Parathyroid adenoma (tissue), 2 donors: ENCODE measurements at regions not wholly inside any gene's neighbourhood (a gene's known extent, or its start where the extent isn't known, plus 50 kb on each side); places are given as distances from the start of the nearest gene placed in this dataset.

Source experiments
- H2AFZ ChIP-seq: fragments of 300-600 bp; sonication (generic); one replicate; pipeline ENCODE4 v1.7.0; 2017; ENCODE audit warnings: antibody characterized with exemption, mild to moderate bottlenecking
- H3K27ac ChIP-seq: fragments of 300-600 bp; sonication (generic); one replicate; pipeline ENCODE4 v1.7.0; 2017
- H3K27me3 ChIP-seq: fragments of 300-600 bp; sonication (generic); one replicate; pipeline ENCODE4 v1.7.0; 2017; ENCODE audit warnings: low read length; ENCODE audit not compliant: control insufficient read depth, insufficient read depth
- H3K36me3 ChIP-seq: fragments of 300-600 bp; sonication (generic); one replicate; pipeline ENCODE4 v1.7.0; 2017; ENCODE audit warnings: low read length; ENCODE audit not compliant: control insufficient read depth, insufficient read depth
- H3K4me1 ChIP-seq: fragments of 300-600 bp; sonication (generic); one replicate; pipeline ENCODE4 v1.7.0; 2017; ENCODE audit warnings: control low read depth
- H3K4me2 ChIP-seq: fragments of 300-600 bp; sonication (generic); one replicate; pipeline ENCODE4 v1.7.0; 2017; ENCODE audit warnings: low read length
- H3K4me3 ChIP-seq: fragments of 300-600 bp; sonication (generic); one replicate; pipeline ENCODE4 v1.7.0; 2017; ENCODE audit warnings: low read depth, low read length
- H3K79me2 ChIP-seq: fragments of 300-600 bp; sonication (generic); one replicate; pipeline ENCODE4 v1.7.0; 2017; ENCODE audit warnings: control low read depth
- H3K9ac ChIP-seq: fragments of 300-600 bp; sonication (generic); one replicate; pipeline ENCODE4 v1.7.0; 2017; ENCODE audit warnings: mild to moderate bottlenecking
- H3K9me3 ChIP-seq: fragments of 300-600 bp; sonication (generic); one replicate; pipeline ENCODE4 v1.7.0; 2017; ENCODE audit warnings: low read length; ENCODE audit not compliant: control insufficient read depth
- CTCF ChIP-seq: fragments of 300-600 bp; sonication (generic); IDR thresholded peaks from one replicate; pipeline ENCODE4 v1.7.0; 2017; ENCODE audit warnings: antibody characterized with exemption, mild to moderate bottlenecking
- donor health status: primary hyperparathyroidism.

- Histone ChIP-seq H3K4me2 (no peak overlapping the region), H3K27ac (no peak overlapping the region), H3K4me1 (no peaks in the 10 kb centered on the region), H3K36me3 (no peaks in the 10 kb centered on the region), H3K9me3 (no peaks in the 10 kb centered on the region), H3K27me3 (no peaks in the 10 kb centered on the region), H3K9ac (no peak overlapping the region), H3K79me2 (no peaks in the 10 kb centered on the region), H2AFZ (no peak overlapping the region), H3K4me3 (no peak overlapping the region)
- TF ChIP-seq CTCF = no peak
These were observed 162.0 kb downstream of the EFNB2 start for GRCh38 chr13:106373304-106373988.

GRCh38 chr13:106372199-106373155, 163.0 kb downstream of the EFNB2 start:
- H3K4me2 ChIP-seq = no peak overlapping the region
- TF ChIP-seq CTCF = no peak
- no peaks in the 10 kb centered on the region for H3K79me2 ChIP-seq
- H3K9me3 ChIP-seq = no peaks in the 10 kb centered on the region
- H3K4me3 ChIP-seq = no peak overlapping the region
- H3K36me3 ChIP-seq = no peaks in the 10 kb centered on the region
- H2AFZ ChIP-seq = no peak overlapping the region
- H3K4me1 ChIP-seq = no peaks in the 10 kb centered on the region
- H3K27ac ChIP-seq = no peak overlapping the region
- H3K27me3 ChIP-seq = no peaks in the 10 kb centered on the region
- H3K9ac ChIP-seq = no peak overlapping the region

GRCh38 chr13:106371024-106371423, 164.4 kb downstream of the EFNB2 start:
- no peak for TF ChIP-seq CTCF
- Histone ChIP-seq H3K36me3 (no peaks in the 10 kb centered on the region), H3K27ac (no peak overlapping the region), H3K79me2 (no peaks in the 10 kb centered on the region), H3K9ac (no peak overlapping the region), H3K27me3 (no peaks in the 10 kb centered on the region), H3K4me1 (no peaks in the 10 kb centered on the region), H3K4me3 (no peak overlapping the region), H3K9me3 (no peaks in the 10 kb centered on the region), H3K4me2 (no peak overlapping the region), H2AFZ (no peak overlapping the region)

- no peak overlapping the region for H3K4me2 ChIP-seq
- no peak overlapping the region for H3K27ac ChIP-seq
- no peak overlapping the region for H3K9ac ChIP-seq
- H3K36me3 ChIP-seq = no peaks in the 10 kb centered on the region
- H3K79me2 ChIP-seq = no peaks in the 10 kb centered on the region
- H3K27me3 ChIP-seq = no peaks in the 10 kb centered on the region
- no peak overlapping the region for H2AFZ ChIP-seq
- TF ChIP-seq CTCF = no peak
- H3K4me3 ChIP-seq = no peak overlapping the region
- H3K4me1 ChIP-seq = no peaks in the 10 kb centered on the region
- no peaks in the 10 kb centered on the region for H3K9me3 ChIP-seq
These were observed 165.6 kb downstream of the EFNB2 start for GRCh38 chr13:106369858-106370257.
